Activated naive CD4-positive, alpha-beta T cell treated with anti-CD3 and anti-CD28 coated beads, Interleukin-2, amount 50 U/mL, for 72 hours (primary cell): ENCODE measurements at regions not wholly inside any gene's neighbourhood (a gene's known extent, or its start where the extent isn't known, plus 50 kb on each side); places are given as distances from the start of the nearest gene placed in this dataset.
"Not testable (repeated sequence)": the region's sequence is repeated elsewhere in the genome, so short reads cannot be mapped to it uniquely, and the experiment has no call there.

Source experiments
- ATAC-seq, 2 donors: fragments of 150-1000 bp; cut with Tn5 transposase; 2 replicates each; pipeline ENCODE4 v1.10.0; 2021; ENCODE audit warnings: mild to moderate bottlenecking in 2 of 2, moderate library complexity in 2 of 2
- DNase-seq, 2 donors: peaks; one replicate each; pipeline ENCODE4 v3.0.0; 2021 to 2022; ENCODE audit warnings: low spot score in 2 of 2
- H3K27ac Mint-ChIP-seq, 2 donors: one replicate each; pipeline ENCODE4 v1.8.0; 2022; ENCODE audit warnings: mild to moderate bottlenecking in 2 of 2, mixed read lengths in 2 of 2
- H3K36me3 Mint-ChIP-seq, 2 donors: one replicate each; pipeline ENCODE4 v1.8.0; 2022; ENCODE audit warnings: mixed read lengths in 2 of 2
- H3K9me3 Mint-ChIP-seq, 2 donors: one replicate each; pipeline ENCODE4 v1.8.0; 2022; ENCODE audit warnings: mixed read lengths in 2 of 2

- no peak for DNase-seq
- no peak overlapping the region for H3K27ac Mint-ChIP-seq
- H3K36me3 Mint-ChIP-seq = no peaks in the 10 kb centered on the region
- H3K9me3 Mint-ChIP-seq = no peaks in the 10 kb centered on the region
- no peak for ATAC-seq
Observed at GRCh38 chrX:150087612-150088011, 149.3 kb upstream of the EOLA2 start.

GRCh38 chrX:150088042-150088441 is 149.8 kb upstream of the EOLA2 start:
- Mint-ChIP-seq H3K36me3 (no peaks in the 10 kb centered on the region), H3K9me3 (no peaks in the 10 kb centered on the region), H3K27ac (no peak overlapping the region)
- ATAC-seq (no peak), DNase-seq (no peak)

- no peak for DNase-seq
- no peak overlapping the region for H3K27ac Mint-ChIP-seq
- H3K9me3 Mint-ChIP-seq = no peaks in the 10 kb centered on the region
- ATAC-seq = no peak
- H3K36me3 Mint-ChIP-seq = no peaks in the 10 kb centered on the region
Observed at GRCh38 chrX:150088766-150089518, 150.7 kb upstream of the EOLA2 start.

GRCh38 chrX:150091300-150091699 is 153.0 kb upstream of the EOLA2 start:
- not testable (repeated sequence) for H3K9me3 Mint-ChIP-seq, DNase-seq, H3K27ac Mint-ChIP-seq, H3K36me3 Mint-ChIP-seq, ATAC-seq

GRCh38 chrX:150092549-150092948 is 154.3 kb upstream of the EOLA2 start:
- Mint-ChIP-seq H3K9me3 (no peaks in the 10 kb centered on the region), H3K27ac (no peak overlapping the region), H3K36me3 (no peaks in the 10 kb centered on the region)
- DNase-seq = no peak
- ATAC-seq = no peak

GRCh38 chrX:150094375-150094774 is 156.1 kb upstream of the EOLA2 start:
- no peaks in the 10 kb centered on the region for H3K9me3 Mint-ChIP-seq
- DNase-seq = no peak
- H3K36me3 Mint-ChIP-seq = no peaks in the 10 kb centered on the region
- H3K27ac Mint-ChIP-seq = no peak overlapping the region
- ATAC-seq = no peak

- ATAC-seq (no peak), DNase-seq (no peak)
- no peaks in the 10 kb centered on the region for H3K36me3 Mint-ChIP-seq
- no peak overlapping the region for H3K27ac Mint-ChIP-seq
- no peaks in the 10 kb centered on the region for H3K9me3 Mint-ChIP-seq
Observed at GRCh38 chrX:150094996-150095395, 156.7 kb upstream of the EOLA2 start.

GRCh38 chrX:150099316-150099715 is 161.0 kb upstream of the EOLA2 start:
- ATAC-seq (no peak), DNase-seq (no peak)
- no peaks in the 10 kb centered on the region for H3K9me3 Mint-ChIP-seq
- no peaks in the 10 kb centered on the region for H3K36me3 Mint-ChIP-seq
- no peak overlapping the region for H3K27ac Mint-ChIP-seq

- H3K9me3 Mint-ChIP-seq = no peaks in the 10 kb centered on the region
- DNase-seq (no peak), ATAC-seq (no peak)
- H3K36me3 Mint-ChIP-seq = no peaks in the 10 kb centered on the region
- H3K27ac Mint-ChIP-seq = no peak overlapping the region
Observed at GRCh38 chrX:150100261-150100660, 162.0 kb upstream of the EOLA2 start.

GRCh38 chrX:150118476-150118875 is 180.2 kb upstream of the EOLA2 start:
- no peak overlapping the region for H3K27ac Mint-ChIP-seq
- H3K36me3 Mint-ChIP-seq = no peaks in the 10 kb centered on the region
- DNase-seq (no peak), ATAC-seq (no peak)
- H3K9me3 Mint-ChIP-seq = no peaks in the 10 kb centered on the region

- Mint-ChIP-seq H3K36me3 (no peaks in the 10 kb centered on the region), H3K27ac (no peak overlapping the region), H3K9me3 (no peaks in the 10 kb centered on the region)
- ATAC-seq = no peak
- DNase-seq = no peak
Observed at GRCh38 chrX:150119323-150119722, 181.0 kb upstream of the EOLA2 start.

GRCh38 chrX:150125045-150125444 is 186.8 kb upstream of the EOLA2 start:
- not testable (repeated sequence) for H3K36me3 Mint-ChIP-seq, H3K9me3 Mint-ChIP-seq, H3K27ac Mint-ChIP-seq, ATAC-seq, DNase-seq

GRCh38 chrX:150127216-150127615 is 188.9 kb upstream of the EOLA2 start:
- ATAC-seq (no peak), DNase-seq (no peak)
- H3K27ac Mint-ChIP-seq = no peak overlapping the region

GRCh38 chrX:150143721-150144440 is 205.6 kb upstream of the EOLA2 start:
- no peak overlapping the region for H3K27ac Mint-ChIP-seq
- peaks cover 0 to 6% of the 10 kb centered on the region in 2 donors for H3K36me3 Mint-ChIP-seq
- ATAC-seq (no peak), DNase-seq (no peak)
- no peaks in the 10 kb centered on the region for H3K9me3 Mint-ChIP-seq

More at GRCh38 chrX:150127216-150127615, 188.9 kb upstream of the EOLA2 start:
- H3K9me3 Mint-ChIP-seq = no peaks in the 10 kb centered on the region
- H3K36me3 Mint-ChIP-seq = no peaks in the 10 kb centered on the region

- DNase-seq (no peak), ATAC-seq (no peak)
- H3K27ac Mint-ChIP-seq = no peak overlapping the region
- H3K36me3 Mint-ChIP-seq = peaks cover 0 to 6% of the 10 kb centered on the region in 2 donors
- no peaks in the 10 kb centered on the region for H3K9me3 Mint-ChIP-seq
Observed at GRCh38 chrX:150146271-150146896, 208.1 kb upstream of the EOLA2 start.

- no peak overlapping the region for H3K27ac Mint-ChIP-seq
- no peaks in the 10 kb centered on the region for H3K36me3 Mint-ChIP-seq
- DNase-seq = no peak
- no peaks in the 10 kb centered on the region for H3K9me3 Mint-ChIP-seq
- no peak for ATAC-seq
Observed at GRCh38 chrX:150148749-150149672, 210.7 kb upstream of the EOLA2 start.
